HCT116 (cell line): ENCODE measurements at regions not wholly inside any gene's neighbourhood (a gene's known extent, or its start where the extent isn't known, plus 50 kb on each side); places are given as distances from the start of the nearest gene placed in this dataset.

ENCODE experiments used
- ATAC-seq: fragments of 200-7000 bp; cut with Tn5 transposase; 2 replicates; pipeline ENCODE4 v1.9.1; 2020; ENCODE audit warnings: mild to moderate bottlenecking, moderate library complexity
- BruUV-seq: library from RNA; stranded (reverse); fragments of 400-500 nt; replicated peaks from 2 replicates; lab custom pipeline; 2021; lab: Mats Ljungman, UMichigan
- CTCF ChIA-PET: fragments of 300-600 bp; sonication (Branson Sonifier 250); formaldehyde crosslinking; loops from one replicate; lab custom pipeline; 2021; ENCODE audit warnings: antibody characterized with exemption; lab: Charles Lee
- POLR2A ChIA-PET: fragments of 300-600, 350-600 bp; sonication (Branson Sonifier 250); formaldehyde crosslinking; loops from one replicate; lab custom pipeline; 2021; ENCODE audit warnings: antibody characterized with exemption; lab: Charles Lee
- RAD21 ChIA-PET, 2 experiments: fragments of 300-600 bp; sonication (Branson Sonifier 250); formaldehyde crosslinking; loops; one replicate each; lab custom pipeline; 2023; ENCODE audit warnings: low total read pairs in 2 of 2; ENCODE audit not compliant: uncharacterized antibody in 2 of 2, unreplicated experiment in 2 of 2, low non-redundant PET in 1 of 2; lab: Charles Lee
- DNase-seq: peaks from one replicate; pipeline ENCODE4 v3.0.0-alpha.2; 2010; ENCODE audit warnings: low read depth, low spot score
- H2AFZ ChIP-seq: fragments of 200-600 bp; shearing (Covaris generic), sonication (generic); 2 replicates; pipeline ENCODE4 v1.6.1; 2017; ENCODE audit warnings: low read depth, mixed run types, mixed read lengths, antibody characterized with exemption, low read length; ENCODE audit not compliant: poor library complexity, severe bottlenecking
- H3K27ac ChIP-seq: 2 replicates; pipeline ENCODE4 v1.5.1; 2012; ENCODE audit warnings: low read depth, low read length
- H3K27me3 ChIP-seq: fragments of 200-600 bp; sonication (generic); 2 replicates; pipeline ENCODE4 v1.6.1; 2016; ENCODE audit warnings: mixed run types, low read length, mixed read lengths; ENCODE audit not compliant: insufficient read depth
- H3K36me3 ChIP-seq, 2 experiments: fragments of 200-500 bp in 1 of 2; fragments of 200-600 bp in 1 of 2; sonication (Bioruptor generic) in 1 of 2; sonication (generic) in 1 of 2; 2 replicates each; pipeline versions ENCODE4 v1.5.1 to v1.6.1; 2014 to 2016; ENCODE audit warnings: low read length in 2 of 2, inconsistent platforms in 1 of 2, mixed read lengths in 1 of 2, mixed run types in 1 of 2; ENCODE audit not compliant: insufficient read depth in 2 of 2, control insufficient read depth in 1 of 2
- H3K4me1 ChIP-seq, 2 experiments: fragments of 200-600 bp in 1 of 2; sonication (generic) in 1 of 2; 2 replicates each; pipeline versions ENCODE4 v1.5.1 to v1.6.1; 2012 to 2017; ENCODE audit warnings: low read length in 2 of 2, inconsistent platforms in 1 of 2, mild to moderate bottlenecking in 1 of 2, mixed read lengths in 1 of 2, mixed run types in 1 of 2, moderate library complexity in 1 of 2; ENCODE audit not compliant: insufficient read depth in 2 of 2, control insufficient read depth in 1 of 2
- H3K4me2 ChIP-seq: fragments of 200-600 bp; sonication (generic); 2 replicates; pipeline ENCODE4 v1.6.1; 2017; ENCODE audit warnings: mixed run types, low read length, mixed read lengths
- H3K4me3 ChIP-seq, 2 experiments: fragments of 200-600 bp in 1 of 2; sonication (generic) in 1 of 2; replicated peaks in 1 of 2; 2 replicates each; pipeline ENCODE4 v1.5.1; 2011 to 2016; ENCODE audit warnings: low read length in 2 of 2, control low read depth in 1 of 2, low read depth in 1 of 2, mild to moderate bottlenecking in 1 of 2, mixed read lengths in 1 of 2, mixed run types in 1 of 2
- H3K79me2 ChIP-seq: fragments of 200-600 bp; sonication (generic); 2 replicates; pipeline ENCODE4 v1.6.1; 2017; ENCODE audit warnings: mild to moderate bottlenecking, mixed run types, low read length, moderate library complexity, mixed read lengths; ENCODE audit not compliant: insufficient read depth
- H3K9ac ChIP-seq: fragments of 200-600 bp; sonication (generic); 2 replicates; pipeline ENCODE4 v1.6.1; 2016; ENCODE audit warnings: low read length, mixed read lengths
- H3K9me2 ChIP-seq: fragments of 200-600 bp; sonication (generic), shearing (Covaris generic); 2 replicates; pipeline ENCODE4 v1.6.1; 2017; ENCODE audit warnings: mixed run types, mild to moderate bottlenecking, moderate library complexity; ENCODE audit not compliant: insufficient read depth
- H3K9me3 ChIP-seq, 2 experiments: fragments of 200-500 bp in 1 of 2; fragments of 200-600 bp in 1 of 2; sonication (Bioruptor generic) in 1 of 2; sonication (generic) in 1 of 2; 2 replicates each; pipeline ENCODE4 v1.6.1; 2014 to 2017; ENCODE audit warnings: low read length in 2 of 2, mixed read lengths in 2 of 2, inconsistent platforms in 1 of 2, low read depth in 1 of 2, mild to moderate bottlenecking in 1 of 2, mixed run types in 1 of 2, moderate library complexity in 1 of 2; ENCODE audit not compliant: control insufficient read depth in 1 of 2, insufficient read depth in 1 of 2
- H4K20me1 ChIP-seq: fragments of 200-600 bp; sonication (generic), shearing (Covaris generic); 2 replicates; pipeline ENCODE4 v1.6.1; 2017; ENCODE audit warnings: mixed run types, mild to moderate bottlenecking, moderate library complexity; ENCODE audit not compliant: insufficient read depth
- CEBPB ChIP-seq: IDR thresholded peaks from 2 replicates; pipeline ENCODE4 v1.6.1; 2012; ENCODE audit warnings: low read depth
- EZH2 ChIP-seq: fragments of 200-600 bp; sonication (generic); IDR thresholded peaks from 2 replicates; pipeline ENCODE4 v1.6.1; 2017; ENCODE audit warnings: antibody characterized with exemption, mixed run types
- JUND ChIP-seq: IDR thresholded peaks from 2 replicates; pipeline ENCODE4 v1.6.1; 2012
- MAX ChIP-seq: IDR thresholded peaks from 2 replicates; pipeline ENCODE4 v1.6.1; 2012
- POLR2A ChIP-seq: IDR thresholded peaks from 2 replicates; pipeline ENCODE4 v1.7.0; 2011; ENCODE audit warnings: borderline replicate concordance; ENCODE audit not compliant: insufficient read depth, insufficient read length; ENCODE audit errors: extremely low read depth
- POLR2AphosphoS5 ChIP-seq: IDR thresholded peaks from 2 replicates; pipeline ENCODE4 v1.6.1; 2011; ENCODE audit warnings: mild to moderate bottlenecking, low read depth, low read length, moderate library complexity
- YY1 ChIP-seq: IDR thresholded peaks from 2 replicates; pipeline ENCODE4 v1.6.1; 2011; ENCODE audit warnings: low read length, low read depth, moderate library complexity, mild to moderate bottlenecking; ENCODE audit not compliant: insufficient replicate concordance; ENCODE audit errors: extremely low read depth
- ZBTB33 ChIP-seq: IDR thresholded peaks from 2 replicates; pipeline ENCODE4 v1.6.1; 2011; ENCODE audit warnings: mild to moderate bottlenecking, low read length, moderate library complexity; ENCODE audit not compliant: insufficient replicate concordance; ENCODE audit errors: extremely low read depth
- ZFX ChIP-seq: fragments of 450-650 bp; IDR thresholded peaks from 2 replicates; pipeline ENCODE4 v1.6.1; 2017
- ZNF274 ChIP-seq: fragments of 200-500 bp; sonication (Bioruptor generic); IDR thresholded peaks from 2 replicates; pipeline ENCODE4 v1.6.1; 2014; ENCODE audit warnings: mild to moderate bottlenecking, low read depth, low read length, inconsistent platforms
- intact Hi-C: fragments of 100-400 bp; cut with micrococcal nuclease; formaldehyde crosslinking; loops from 2 replicates; pipeline ENCODE4 v1.10.0; 2022
- TF ChIP-seq, protein P1 (sequence below): IDR thresholded peaks from 2 replicates; pipeline ENCODE4 v1.6.1; 2012

GRCh38 chr2:13826314-13826853 lies 806.1 kb upstream of the LRATD1 start:
- ChIA-PET RAD21 (no interaction called here), POLR2A (no interaction called here), CTCF (no interaction called here)
- no peak overlapping the region for H3K4me3 ChIP-seq
- no peaks in the 10 kb centered on the region for H3K27me3 ChIP-seq
- peaks cover 6 to 18% of the 10 kb centered on the region in 2 experiments; a peak in 2 of 4 replicates for H3K9me3 ChIP-seq
- no peak overlapping the region for H3K27ac ChIP-seq
- H3K4me2 ChIP-seq, result no peak overlapping the region
- H3K9ac ChIP-seq, result no peak overlapping the region
- no peaks in the 10 kb centered on the region for H3K36me3 ChIP-seq
- intact Hi-C loops, result no loop called here
- no peaks in the 10 kb centered on the region for H3K9me2 ChIP-seq
- ATAC-seq, result no peak
- DNase-seq, result no peak
- no peak overlapping the region for H2AFZ ChIP-seq
- TF ChIP-seq POLR2A (no peak), ZBTB33 (no peak), ZNF274 (no peak), MAX (no peak), EZH2 (no peak), POLR2AphosphoS5 (no peak), YY1 (no peak), ZFX (no peak), JUND (no peak), CEBPB (no peak)
- TF ChIP-seq, protein P1, sequence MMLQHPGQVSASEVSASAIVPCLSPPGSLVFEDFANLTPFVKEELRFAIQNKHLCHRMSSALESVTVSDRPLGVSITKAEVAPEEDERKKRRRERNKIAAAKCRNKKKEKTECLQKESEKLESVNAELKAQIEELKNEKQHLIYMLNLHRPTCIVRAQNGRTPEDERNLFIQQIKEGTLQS, result no peak
- TF ChIP-seq, all 23 proteins: peak for 0
- no TSS peak for BruUV-seq
- H4K20me1 ChIP-seq, result no peaks in the 10 kb centered on the region
- H3K4me1 ChIP-seq, result no peaks in the 10 kb centered on the region
- no peaks in the 10 kb centered on the region for H3K79me2 ChIP-seq
